Stimulated activated CD8-positive, alpha-beta memory T cell treated with anti-CD3 and anti-CD28 coated beads, Interleukin-15, amount 100 ng/mL, for 24 hours (primary cell): ENCODE measurements at regions not wholly inside any gene's neighbourhood (a gene's known extent, or its start where the extent isn't known, plus 50 kb on each side); places are given as distances from the start of the nearest gene placed in this dataset.

Experiments
- DNase-seq: peaks from one replicate; pipeline ENCODE4 v3.0.0-alpha.2; 2020; ENCODE audit warnings: low read depth

GRCh38 chr17:45715787-45716186, 68.3 kb upstream of the CRHR1 start:
- DNase-seq: no peak

- no peak for DNase-seq
Measured at GRCh38 chr17:45718791-45719190, 65.3 kb upstream of the CRHR1 start.

GRCh38 chr17:45719335-45720071, 64.6 kb upstream of the CRHR1 start:
- no peak for DNase-seq

- DNase-seq: no peak
Measured at GRCh38 chr17:45720386-45720785, 63.7 kb upstream of the CRHR1 start.

GRCh38 chr17:45722161-45722560, 62.0 kb upstream of the CRHR1 start:
- no peak for DNase-seq

GRCh38 chr17:45729294-45729907, 54.7 kb upstream of the CRHR1 start:
- DNase-seq: no peak

- no peak for DNase-seq
Measured at GRCh38 chr17:45730192-45730591, 53.9 kb upstream of the CRHR1 start.

GRCh38 chr17:45731459-45731858, 52.7 kb upstream of the CRHR1 start:
- no peak for DNase-seq

- no peak for DNase-seq
Measured at GRCh38 chr17:45732926-45733505, 51.1 kb upstream of the CRHR1 start.

GRCh38 chr17:45733781-45734180, 50.3 kb upstream of the CRHR1 start:
- DNase-seq: no peak
